GM23338 (cell line): ENCODE measurements at regions not wholly inside any gene's neighbourhood (a gene's known extent, or its start where the extent isn't known, plus 50 kb on each side); places are given as distances from the start of the nearest gene placed in this dataset.

ENCODE experiments used
- CREB1 ChIP-seq: fragments of 250-450 bp; sonication (Bioruptor Pico); IDR thresholded peaks from 2 replicates; pipeline ENCODE4 v1.5.0; 2020; ENCODE audit warnings: low read depth, mild to moderate bottlenecking, moderate library complexity
- EZH2 ChIP-seq: fragments of 200-600 bp; sonication (generic); IDR thresholded peaks from one replicate; pipeline ENCODE4 v1.8.0; 2017; ENCODE audit warnings: antibody characterized with exemption, mild to moderate bottlenecking, low read depth; ENCODE audit not compliant: unreplicated experiment
- EZH2phosphoT487 ChIP-seq: fragments of 200-600 bp; sonication (generic); IDR thresholded peaks from one replicate; pipeline ENCODE4 v1.8.1; 2018; ENCODE audit warnings: antibody characterized with exemption; ENCODE audit not compliant: unreplicated experiment
- JUNB ChIP-seq: IDR thresholded peaks from one replicate; pipeline ENCODE4 v1.6.1; 2016; ENCODE audit warnings: antibody characterized with exemption; ENCODE audit not compliant: unreplicated experiment
- NANOG ChIP-seq: IDR thresholded peaks from 2 replicates; pipeline ENCODE4 v1.6.1; 2016; ENCODE audit warnings: antibody characterized with exemption, borderline replicate concordance
- POLR2AphosphoS5 ChIP-seq: IDR thresholded peaks from 2 replicates; pipeline ENCODE4 v1.6.1; 2016; ENCODE audit warnings: antibody characterized with exemption, low read depth
- ZNF114 ChIP-seq: fragments of 250-450 bp; sonication (Bioruptor Pico); IDR thresholded peaks from 2 replicates; pipeline ENCODE4 v1.5.0; 2020; ENCODE audit warnings: mild to moderate bottlenecking, moderate library complexity
- ZNF331 ChIP-seq: fragments of 250-450 bp; sonication (Bioruptor Pico); IDR thresholded peaks from 2 replicates; pipeline ENCODE4 v1.5.0; 2020; ENCODE audit warnings: low read depth, mild to moderate bottlenecking, moderate library complexity
- TF ChIP-seq, protein P1 (sequence below): IDR thresholded peaks from one replicate; pipeline ENCODE4 v1.6.1; 2018; ENCODE audit warnings: antibody characterized with exemption; ENCODE audit not compliant: unreplicated experiment
- TF ChIP-seq, protein P2 (sequence below), 2 experiments: fragments of 200-600 bp in 1 of 2; sonication (generic) in 1 of 2; conservative IDR thresholded peaks; 2 replicates each; pipeline versions ENCODE4 v1.5.1 to v1.6.1; 2016 to 2017; ENCODE audit warnings: antibody characterized with exemption in 2 of 2, low read depth in 2 of 2, mild to moderate bottlenecking in 2 of 2, moderate library complexity in 1 of 2
- TF ChIP-seq, protein P3 (sequence below): IDR thresholded peaks from 2 replicates; pipeline ENCODE4 v1.6.1; 2016; ENCODE audit warnings: antibody characterized with exemption

DNA sequence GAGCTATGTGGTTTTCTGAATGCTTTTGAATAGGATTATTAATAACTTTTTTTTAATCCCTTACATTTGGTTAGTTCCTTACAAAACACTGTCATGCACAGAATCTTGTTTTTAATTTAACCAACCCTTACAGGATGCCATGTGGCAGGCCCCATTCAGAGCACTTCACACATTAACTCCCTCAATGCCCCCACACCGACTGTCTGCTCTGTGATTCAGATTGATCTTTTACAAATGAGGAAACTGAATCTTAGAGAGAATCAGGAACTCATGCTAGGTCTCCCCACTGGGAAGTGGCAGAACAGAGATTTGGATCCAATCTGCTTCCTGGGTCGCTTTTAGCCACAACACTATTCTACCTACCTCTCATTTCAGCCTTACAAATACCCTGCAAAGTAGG lies 195.8 kb upstream of the NPVF start:
- TF ChIP-seq, protein P1, sequence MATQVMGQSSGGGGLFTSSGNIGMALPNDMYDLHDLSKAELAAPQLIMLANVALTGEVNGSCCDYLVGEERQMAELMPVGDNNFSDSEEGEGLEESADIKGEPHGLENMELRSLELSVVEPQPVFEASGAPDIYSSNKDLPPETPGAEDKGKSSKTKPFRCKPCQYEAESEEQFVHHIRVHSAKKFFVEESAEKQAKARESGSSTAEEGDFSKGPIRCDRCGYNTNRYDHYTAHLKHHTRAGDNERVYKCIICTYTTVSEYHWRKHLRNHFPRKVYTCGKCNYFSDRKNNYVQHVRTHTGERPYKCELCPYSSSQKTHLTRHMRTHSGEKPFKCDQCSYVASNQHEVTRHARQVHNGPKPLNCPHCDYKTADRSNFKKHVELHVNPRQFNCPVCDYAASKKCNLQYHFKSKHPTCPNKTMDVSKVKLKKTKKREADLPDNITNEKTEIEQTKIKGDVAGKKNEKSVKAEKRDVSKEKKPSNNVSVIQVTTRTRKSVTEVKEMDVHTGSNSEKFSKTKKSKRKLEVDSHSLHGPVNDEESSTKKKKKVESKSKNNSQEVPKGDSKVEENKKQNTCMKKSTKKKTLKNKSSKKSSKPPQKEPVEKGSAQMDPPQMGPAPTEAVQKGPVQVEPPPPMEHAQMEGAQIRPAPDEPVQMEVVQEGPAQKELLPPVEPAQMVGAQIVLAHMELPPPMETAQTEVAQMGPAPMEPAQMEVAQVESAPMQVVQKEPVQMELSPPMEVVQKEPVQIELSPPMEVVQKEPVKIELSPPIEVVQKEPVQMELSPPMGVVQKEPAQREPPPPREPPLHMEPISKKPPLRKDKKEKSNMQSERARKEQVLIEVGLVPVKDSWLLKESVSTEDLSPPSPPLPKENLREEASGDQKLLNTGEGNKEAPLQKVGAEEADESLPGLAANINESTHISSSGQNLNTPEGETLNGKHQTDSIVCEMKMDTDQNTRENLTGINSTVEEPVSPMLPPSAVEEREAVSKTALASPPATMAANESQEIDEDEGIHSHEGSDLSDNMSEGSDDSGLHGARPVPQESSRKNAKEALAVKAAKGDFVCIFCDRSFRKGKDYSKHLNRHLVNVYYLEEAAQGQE: no peak
- TF ChIP-seq, protein P2, sequence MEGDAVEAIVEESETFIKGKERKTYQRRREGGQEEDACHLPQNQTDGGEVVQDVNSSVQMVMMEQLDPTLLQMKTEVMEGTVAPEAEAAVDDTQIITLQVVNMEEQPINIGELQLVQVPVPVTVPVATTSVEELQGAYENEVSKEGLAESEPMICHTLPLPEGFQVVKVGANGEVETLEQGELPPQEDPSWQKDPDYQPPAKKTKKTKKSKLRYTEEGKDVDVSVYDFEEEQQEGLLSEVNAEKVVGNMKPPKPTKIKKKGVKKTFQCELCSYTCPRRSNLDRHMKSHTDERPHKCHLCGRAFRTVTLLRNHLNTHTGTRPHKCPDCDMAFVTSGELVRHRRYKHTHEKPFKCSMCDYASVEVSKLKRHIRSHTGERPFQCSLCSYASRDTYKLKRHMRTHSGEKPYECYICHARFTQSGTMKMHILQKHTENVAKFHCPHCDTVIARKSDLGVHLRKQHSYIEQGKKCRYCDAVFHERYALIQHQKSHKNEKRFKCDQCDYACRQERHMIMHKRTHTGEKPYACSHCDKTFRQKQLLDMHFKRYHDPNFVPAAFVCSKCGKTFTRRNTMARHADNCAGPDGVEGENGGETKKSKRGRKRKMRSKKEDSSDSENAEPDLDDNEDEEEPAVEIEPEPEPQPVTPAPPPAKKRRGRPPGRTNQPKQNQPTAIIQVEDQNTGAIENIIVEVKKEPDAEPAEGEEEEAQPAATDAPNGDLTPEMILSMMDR (conservative IDR thresholded peaks at IDR 0.05; ENCODE audit: low read depth in 2 of 2): no peak
- TF ChIP-seq POLR2AphosphoS5 (no peak), EZH2phosphoT487 (no peak), EZH2 (no peak), JUNB (no peak), CREB1 (CRISPR knock-in tag) (no peak), ZNF114 (CRISPR knock-in tag) (no peak), ZNF331 (no peak), NANOG (no peak)
- TF ChIP-seq, protein P3, sequence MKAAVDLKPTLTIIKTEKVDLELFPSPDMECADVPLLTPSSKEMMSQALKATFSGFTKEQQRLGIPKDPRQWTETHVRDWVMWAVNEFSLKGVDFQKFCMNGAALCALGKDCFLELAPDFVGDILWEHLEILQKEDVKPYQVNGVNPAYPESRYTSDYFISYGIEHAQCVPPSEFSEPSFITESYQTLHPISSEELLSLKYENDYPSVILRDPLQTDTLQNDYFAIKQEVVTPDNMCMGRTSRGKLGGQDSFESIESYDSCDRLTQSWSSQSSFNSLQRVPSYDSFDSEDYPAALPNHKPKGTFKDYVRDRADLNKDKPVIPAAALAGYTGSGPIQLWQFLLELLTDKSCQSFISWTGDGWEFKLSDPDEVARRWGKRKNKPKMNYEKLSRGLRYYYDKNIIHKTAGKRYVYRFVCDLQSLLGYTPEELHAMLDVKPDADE: no peak
